Adrenal gland (tissue), 9 donors: ENCODE measurements at regions not wholly inside any gene's neighbourhood (a gene's known extent, or its start where the extent isn't known, plus 50 kb on each side); places are given as distances from the start of the nearest gene placed in this dataset.

ENCODE experiments used
- DNase-seq, 7 donors: peaks; one replicate each; pipeline ENCODE4 v3.0.0-alpha.2; 2019 to 2020
- H3K27ac ChIP-seq, 5 donors: fragments of 200-600 bp; sonication (generic) in 4 of 5; 1 replicate in 3 of 5; 2 replicates in 2 of 5; pipeline versions ENCODE4 v1.5.1 to v1.8.0; 2016 to 2020; ENCODE audit warnings: mild to moderate bottlenecking in 1 of 5
- H3K27me3 ChIP-seq: fragments of 200-600 bp; 2 replicates; pipeline ENCODE4 v1.8.0; 2021
- H3K36me3 ChIP-seq, 2 donors: fragments of 200-600 bp; replicated peaks in 1 of 2; 1 replicate in 1 of 2; 2 replicates in 1 of 2; pipeline versions ENCODE4 v1.5.1 to v1.8.0; 2018 to 2022
- H3K4me1 ChIP-seq, 2 donors: fragments of 200-600 bp; replicated peaks in 1 of 2; 1 replicate in 1 of 2; 2 replicates in 1 of 2; pipeline versions ENCODE4 v1.5.1 to v1.8.0; 2018 to 2021
- H3K4me3 ChIP-seq, 4 donors: fragments of 200-600 bp; sonication (generic) in 3 of 4; one replicate each; pipeline ENCODE4 v1.5.1; 2016 to 2018
- H3K9me3 ChIP-seq, 3 donors: fragments of 200-600 bp; sonication (generic) in 1 of 3; replicated peaks in 1 of 3; 1 replicate in 2 of 3; 2 replicates in 1 of 3; pipeline versions ENCODE4 v1.5.1 to v1.8.0; 2016 to 2021
- POLR2A ChIP-seq, 2 donors: fragments of 450-650 bp; IDR thresholded peaks; one replicate each; pipeline ENCODE4 v1.6.1; 2017; ENCODE audit warnings: antibody characterized with exemption in 2 of 2, mild to moderate bottlenecking in 2 of 2, moderate library complexity in 1 of 2
- WGBS, 4 donors: extraction: QIAGEN DNeasy Blood & Tissue Kit in 2 of 4; methylation state at CpG; one replicate each; pipeline versions ENCODE4 v1.1.5 to v1.1.7; 2013 to 2017; 5-methylcytosine and 5-hydroxymethylcytosine counted together
- intact Hi-C, 2 donors: fragments of 100-400 bp; cut with DNase I; formaldehyde crosslinking; loops; one replicate each; pipeline versions ENCODE4 v1.14.1 to v1.15.0; 2022 to 2023
- TF ChIP-seq, protein P1 (sequence below), 6 experiments: fragments of 450-650 bp in 4 of 6; fragments of 200-600 bp in 2 of 6; sonication (generic) in 1 of 6; IDR thresholded peaks; 1 replicate in 5 of 6; 2 replicates in 1 of 6; pipeline versions ENCODE4 v1.5.1 to v1.8.0; 2016 to 2021; ENCODE audit warnings: antibody characterized with exemption in 6 of 6, mild to moderate bottlenecking in 2 of 6, moderate library complexity in 1 of 6
- donor health status: healthy with polysubstance abuse.
- donor health status: Bipolar disorder and iron deficiency.
- donor health status: DM: yes; HTN: yes; CAD: no.
- donor health status: DM: no; HTN: no; CAD: no.
- donor health status: DM: no; HTN: no; CAD: no.

- H3K27me3 ChIP-seq: no peaks in the 10 kb centered on the region
- intact Hi-C loops: no loop called here
- 73 to 100% (median 90%) methylated on average over 1 to 2 of the region's 2 CpGs for WGBS, 4 donors
- no peak for DNase-seq
- no peak overlapping the region for H3K27ac ChIP-seq
- H3K4me3 ChIP-seq: no peak overlapping the region
- H3K9me3 ChIP-seq: no peaks in the 10 kb centered on the region
- TF ChIP-seq, protein P1, sequence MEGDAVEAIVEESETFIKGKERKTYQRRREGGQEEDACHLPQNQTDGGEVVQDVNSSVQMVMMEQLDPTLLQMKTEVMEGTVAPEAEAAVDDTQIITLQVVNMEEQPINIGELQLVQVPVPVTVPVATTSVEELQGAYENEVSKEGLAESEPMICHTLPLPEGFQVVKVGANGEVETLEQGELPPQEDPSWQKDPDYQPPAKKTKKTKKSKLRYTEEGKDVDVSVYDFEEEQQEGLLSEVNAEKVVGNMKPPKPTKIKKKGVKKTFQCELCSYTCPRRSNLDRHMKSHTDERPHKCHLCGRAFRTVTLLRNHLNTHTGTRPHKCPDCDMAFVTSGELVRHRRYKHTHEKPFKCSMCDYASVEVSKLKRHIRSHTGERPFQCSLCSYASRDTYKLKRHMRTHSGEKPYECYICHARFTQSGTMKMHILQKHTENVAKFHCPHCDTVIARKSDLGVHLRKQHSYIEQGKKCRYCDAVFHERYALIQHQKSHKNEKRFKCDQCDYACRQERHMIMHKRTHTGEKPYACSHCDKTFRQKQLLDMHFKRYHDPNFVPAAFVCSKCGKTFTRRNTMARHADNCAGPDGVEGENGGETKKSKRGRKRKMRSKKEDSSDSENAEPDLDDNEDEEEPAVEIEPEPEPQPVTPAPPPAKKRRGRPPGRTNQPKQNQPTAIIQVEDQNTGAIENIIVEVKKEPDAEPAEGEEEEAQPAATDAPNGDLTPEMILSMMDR (IDR thresholded peaks at IDR 0.05): no peak
- no peak for TF ChIP-seq POLR2A (IDR thresholded peaks at IDR 0.05)
- no peaks in the 10 kb centered on the region for H3K36me3 ChIP-seq
- H3K4me1 ChIP-seq: peaks cover 0 to 6% of the 10 kb centered on the region in 2 donors
These were observed 150.9 kb upstream of the SLC38A2 start for GRCh38 chr12:46523446-46523845.

DNA sequence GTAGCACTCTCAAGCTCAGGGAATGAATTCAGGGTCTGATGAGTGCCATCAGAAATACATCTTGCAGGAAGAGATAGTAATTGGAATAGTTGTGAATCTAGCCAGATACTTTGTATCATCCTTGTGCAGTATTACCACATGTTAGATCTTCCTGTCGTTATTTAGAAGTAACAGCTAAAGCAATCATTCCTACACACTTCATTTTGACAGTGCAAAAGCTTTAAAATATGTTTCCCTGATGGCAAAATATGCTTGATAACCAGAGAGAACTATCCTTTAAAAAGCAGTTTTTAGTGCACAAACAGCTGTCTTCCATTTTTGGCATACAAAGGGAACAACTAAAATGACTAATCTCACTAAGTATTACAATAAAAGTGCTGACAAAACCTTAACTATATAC lies 149.5 kb upstream of the SLC38A2 start:
- intact Hi-C loops: no loop called here
- DNase-seq: no peak
- H3K27me3 ChIP-seq: no peaks in the 10 kb centered on the region
- H3K4me3 ChIP-seq: no peak overlapping the region
- H3K9me3 ChIP-seq: no peaks in the 10 kb centered on the region
- H3K4me1 ChIP-seq: peaks cover 0 to 6% of the 10 kb centered on the region in 2 donors
- no peaks in the 10 kb centered on the region for H3K36me3 ChIP-seq
- TF ChIP-seq, protein P1 (IDR thresholded peaks at IDR 0.05): no peak
- TF ChIP-seq POLR2A (IDR thresholded peaks at IDR 0.05): no peak
- H3K27ac ChIP-seq: peak overlapping the region in 1 of 5 donors; percentile 21
- WGBS, 4 donors: 45 to 59% (median 49%) methylated on average over 1 of the region's 1 CpG

- H3K4me3 ChIP-seq: no peak overlapping the region
- no peak overlapping the region for H3K27ac ChIP-seq
- H3K4me1 ChIP-seq: peaks cover 0 to 6% of the 10 kb centered on the region in 2 donors
- H3K9me3 ChIP-seq: no peaks in the 10 kb centered on the region
- peak in 1 of 7 donors; percentile 21 for DNase-seq
- 75 to 86% (median 79%) methylated on average over 2 of the region's 2 CpGs for WGBS, 4 donors
- H3K36me3 ChIP-seq: no peaks in the 10 kb centered on the region
- H3K27me3 ChIP-seq: no peaks in the 10 kb centered on the region
- intact Hi-C loops: no loop called here
- TF ChIP-seq, protein P1 (IDR thresholded peaks at IDR 0.05): no peak
- no peak for TF ChIP-seq POLR2A (IDR thresholded peaks at IDR 0.05)
These were observed 148.6 kb upstream of the SLC38A2 start for GRCh38 chr12:46521145-46521544.

DNA sequence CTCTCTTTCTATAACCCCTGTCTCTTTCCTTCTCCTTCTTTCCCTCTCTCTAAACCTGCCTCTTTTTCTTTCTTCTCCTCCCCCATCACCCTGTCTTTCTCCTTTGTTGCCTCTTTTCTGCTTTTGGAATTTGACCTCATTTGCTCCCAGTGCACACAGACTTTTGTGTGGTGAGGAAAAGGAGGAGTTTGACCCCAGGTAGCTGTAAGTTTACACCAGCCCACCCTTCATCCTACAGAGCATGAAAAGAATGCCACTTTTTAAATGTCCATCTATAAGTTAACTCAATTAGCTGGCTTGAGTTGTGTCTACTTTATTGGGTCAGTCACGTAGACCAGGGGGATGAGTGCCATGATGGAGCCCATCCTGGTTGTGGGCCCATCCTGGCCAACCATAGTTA lies 146.8 kb upstream of the SLC38A2 start:
- no peaks in the 10 kb centered on the region for H3K27me3 ChIP-seq
- H3K4me3 ChIP-seq: no peak overlapping the region
- intact Hi-C loops: no loop called here
- DNase-seq: no peak
- H3K9me3 ChIP-seq: no peaks in the 10 kb centered on the region
- TF ChIP-seq POLR2A (IDR thresholded peaks at IDR 0.05): no peak
- TF ChIP-seq, protein P1 (IDR thresholded peaks at IDR 0.05): no peak
- WGBS, 4 donors: 94 to 100% (median 97%) methylated on average over 1 of the region's 1 CpG
- peak overlapping the region in 1 of 5 donors; percentile 15 for H3K27ac ChIP-seq
- peaks cover 0 to 6% of the 10 kb centered on the region in 2 donors for H3K4me1 ChIP-seq
- H3K36me3 ChIP-seq: no peaks in the 10 kb centered on the region
